H1 (cell line): ENCODE measurements at regions not wholly inside any gene's neighbourhood (a gene's known extent, or its start where the extent isn't known, plus 50 kb on each side); places are given as distances from the start of the nearest gene placed in this dataset.

Experiments used
- CTCF ChIA-PET: fragments of 300-600 bp; sonication (Branson Sonifier 250); formaldehyde crosslinking; loops from one replicate; lab custom pipeline; 2021; ENCODE audit not compliant: partially characterized antibody; lab: Charles Lee
- POLR2A ChIA-PET: fragments of 300-600 bp; sonication (Branson Sonifier 250); formaldehyde crosslinking; loops from one replicate; lab custom pipeline; 2021; ENCODE audit warnings: inconsistent platforms; ENCODE audit not compliant: partially characterized antibody; lab: Charles Lee
- DNase-seq, 2 experiments: peaks; one replicate each; pipeline versions ENCODE4 v3.0.0 to v3.0.0-alpha.2; 2010 to 2022; ENCODE audit warnings: low spot score in 2 of 2, low read depth in 1 of 2, mixed read lengths in 1 of 2
- FAIRE-seq: peaks from 2 replicates; lab custom pipeline; 2011; peaks lifted over from hg19 to GRCh38; lab: Jason Lieb, UNC
- H2AFZ ChIP-seq: 2 replicates; pipeline ENCODE4 v1.8.1; 2012; ENCODE audit warnings: low read length, inconsistent platforms
- H2AK5ac ChIP-seq: 2 replicates; pipeline ENCODE4 v1.6.1; 2013; ENCODE audit warnings: low read depth, low read length
- H2BK120ac ChIP-seq: replicated peaks from 2 replicates; pipeline ENCODE3; 2013; ENCODE audit warnings: low read depth, low read length, inconsistent platforms
- H2BK12ac ChIP-seq: 2 replicates; pipeline ENCODE4 v1.6.1; 2013; ENCODE audit warnings: low read depth, low read length
- H2BK15ac ChIP-seq: 2 replicates; pipeline ENCODE4 v1.6.1; 2013; ENCODE audit warnings: low read length
- H2BK20ac ChIP-seq: 2 replicates; pipeline ENCODE4 v1.6.1; 2013; ENCODE audit warnings: low read length
- H2BK5ac ChIP-seq: 2 replicates; pipeline ENCODE4 v1.6.1; 2013; ENCODE audit warnings: low read depth, low read length
- H3K14ac ChIP-seq: 2 replicates; pipeline ENCODE4 v1.6.1; 2013; ENCODE audit warnings: inconsistent platforms; ENCODE audit not compliant: insufficient read length
- H3K18ac ChIP-seq: 2 replicates; pipeline ENCODE4 v1.6.1; 2013; ENCODE audit warnings: low read length; ENCODE audit errors: extremely low read depth
- H3K23ac ChIP-seq: 2 replicates; pipeline ENCODE4 v1.6.1; 2013; ENCODE audit warnings: inconsistent platforms; ENCODE audit not compliant: insufficient read length
- H3K23me2 ChIP-seq: 2 replicates; pipeline ENCODE4 v1.6.1; 2013; ENCODE audit warnings: low read depth, low read length
- H3K27ac ChIP-seq: 2 replicates; pipeline ENCODE4 v1.6.1; 2011; ENCODE audit warnings: low read depth, low read length, inconsistent platforms
- H3K27me3 ChIP-seq, 4 experiments: replicated peaks in 1 of 4; 1 replicate in 1 of 4; 2 replicates in 3 of 4; pipeline versions ENCODE4 v1.6.1 to v1.8.1; 2011 to 2013; ENCODE audit warnings: low read length in 3 of 4, mild to moderate bottlenecking in 3 of 4, inconsistent platforms in 2 of 4, mixed read lengths in 2 of 4, moderate library complexity in 1 of 4; ENCODE audit not compliant: control insufficient read depth in 3 of 4, insufficient read depth in 3 of 4; ENCODE audit errors: extremely low read depth in 1 of 4
- H3K36me3 ChIP-seq, 4 experiments: 2 replicates each; pipeline versions ENCODE4 v1.6.1 to v1.8.1; 2011 to 2013; ENCODE audit warnings: mild to moderate bottlenecking in 4 of 4, low read length in 3 of 4, moderate library complexity in 2 of 4, control low read depth in 1 of 4, inconsistent platforms in 1 of 4; ENCODE audit not compliant: insufficient read depth in 4 of 4, control insufficient read depth in 2 of 4
- H3K4ac ChIP-seq: replicated peaks from 2 replicates; pipeline ENCODE3; 2013; ENCODE audit warnings: low read length, low read depth, mixed read lengths, inconsistent platforms; ENCODE audit not compliant: insufficient read length
- H3K4me1 ChIP-seq, 4 experiments: replicated peaks in 1 of 4; 1 replicate in 1 of 4; 2 replicates in 3 of 4; pipeline versions ENCODE4 v1.6.1 to v1.8.1; 2011 to 2013; ENCODE audit warnings: low read length in 3 of 4, inconsistent platforms in 2 of 4, mixed read lengths in 1 of 4; ENCODE audit not compliant: insufficient read depth in 4 of 4, control insufficient read depth in 3 of 4
- H3K4me2 ChIP-seq, 2 experiments: 2 replicates each; pipeline versions ENCODE4 v1.6.1 to v1.8.1; 2011 to 2013; ENCODE audit warnings: low read depth in 2 of 2, low read length in 2 of 2, control low read depth in 1 of 2, inconsistent platforms in 1 of 2, mild to moderate bottlenecking in 1 of 2; ENCODE audit not compliant: insufficient read depth in 1 of 2
- H3K4me3 ChIP-seq, 4 experiments: fragments of 200-600, 300-600 bp in 1 of 4; sonication (generic), shearing (Covaris generic), sonication (Bioruptor Twin) in 1 of 4; 2 replicates each; pipeline versions ENCODE4 v1.5.1 to v1.8.1; 2011 to 2016; ENCODE audit warnings: low read length in 4 of 4, low read depth in 3 of 4, control low read depth in 2 of 4, inconsistent platforms in 2 of 4, mild to moderate bottlenecking in 2 of 4, mixed read lengths in 1 of 4, moderate library complexity in 1 of 4; ENCODE audit not compliant: insufficient read depth in 2 of 4; ENCODE audit errors: extremely low read depth in 1 of 4
- H3K56ac ChIP-seq: replicated peaks from 2 replicates; pipeline ENCODE3; 2013; ENCODE audit warnings: low read depth, mild to moderate bottlenecking, mixed read lengths, low read length, inconsistent platforms; ENCODE audit not compliant: insufficient read length
- H3K79me1 ChIP-seq: 2 replicates; pipeline ENCODE4 v1.6.1; 2013; ENCODE audit warnings: low read depth, low read length, control low read depth
- H3K79me2 ChIP-seq, 2 experiments: 2 replicates each; pipeline versions ENCODE4 v1.6.1 to v1.8.1; 2012 to 2013; ENCODE audit warnings: low read length in 2 of 2, mild to moderate bottlenecking in 2 of 2, inconsistent platforms in 1 of 2; ENCODE audit not compliant: insufficient read depth in 2 of 2, control insufficient read depth in 1 of 2
- H3K9ac ChIP-seq, 4 experiments: replicated peaks in 1 of 4; 1 replicate in 1 of 4; 2 replicates in 3 of 4; pipeline versions ENCODE4 v1.6.1 to v1.8.1; 2011 to 2013; ENCODE audit warnings: low read depth in 3 of 4, low read length in 3 of 4, control low read depth in 2 of 4, mild to moderate bottlenecking in 2 of 4, moderate library complexity in 2 of 4, inconsistent platforms in 1 of 4; ENCODE audit errors: extremely low read depth in 1 of 4
- H3K9me3 ChIP-seq, 2 experiments: 2 replicates each; pipeline versions ENCODE4 v1.6.1 to v1.8.1; 2012 to 2013; ENCODE audit warnings: mild to moderate bottlenecking in 2 of 2, moderate library complexity in 2 of 2, control low read depth in 1 of 2, inconsistent platforms in 1 of 2, low read depth in 1 of 2, low read length in 1 of 2, mixed read lengths in 1 of 2; ENCODE audit not compliant: insufficient read depth in 2 of 2
- H4K20me1 ChIP-seq, 2 experiments: replicated peaks in 1 of 2; 2 replicates each; pipeline versions ENCODE3 to v1.8.1; 2011 to 2013; ENCODE audit warnings: inconsistent platforms in 2 of 2, low read length in 2 of 2, mild to moderate bottlenecking in 1 of 2; ENCODE audit not compliant: insufficient read depth in 2 of 2, control insufficient read depth in 1 of 2
- H4K5ac ChIP-seq: 2 replicates; pipeline ENCODE4 v1.6.1; 2013; ENCODE audit warnings: low read length, low read depth, mixed read lengths, inconsistent platforms; ENCODE audit not compliant: insufficient read length
- H4K8ac ChIP-seq: 2 replicates; pipeline ENCODE4 v1.8.0; 2013; ENCODE audit warnings: mild to moderate bottlenecking, moderate library complexity, low read length, inconsistent platforms; ENCODE audit not compliant: insufficient read depth; ENCODE audit errors: extremely low read depth
- H4K91ac ChIP-seq: replicated peaks from 2 replicates; pipeline ENCODE3; 2013; ENCODE audit warnings: low read length, mixed read lengths, inconsistent platforms; ENCODE audit not compliant: insufficient read length
- CHD2 ChIP-seq: IDR thresholded peaks from 2 replicates; pipeline ENCODE4 v1.6.1; 2012; ENCODE audit warnings: low read length, improper control_type of control experiment
- WGBS, 2 experiments: shearing (Covaris generic) in 1 of 2; methylation state at CpG; one replicate each; pipeline versions ENCODE4 v1.1.6 to v1.1.7; 2013 to 2015; ENCODE audit warnings: low lambda C conversion rate in 2 of 2, mixed read lengths in 2 of 2, inconsistent platforms in 1 of 2, low coverage in 1 of 2, missing lambda C conversion rate in 1 of 2; ENCODE audit not compliant: insufficient replicate concordance in 2 of 2, insufficient coverage in 1 of 2, insufficient read length in 1 of 2; ENCODE audit errors: extremely low coverage in 1 of 2, missing lambda C conversion rate in 1 of 2; 5-methylcytosine and 5-hydroxymethylcytosine counted together

DNA sequence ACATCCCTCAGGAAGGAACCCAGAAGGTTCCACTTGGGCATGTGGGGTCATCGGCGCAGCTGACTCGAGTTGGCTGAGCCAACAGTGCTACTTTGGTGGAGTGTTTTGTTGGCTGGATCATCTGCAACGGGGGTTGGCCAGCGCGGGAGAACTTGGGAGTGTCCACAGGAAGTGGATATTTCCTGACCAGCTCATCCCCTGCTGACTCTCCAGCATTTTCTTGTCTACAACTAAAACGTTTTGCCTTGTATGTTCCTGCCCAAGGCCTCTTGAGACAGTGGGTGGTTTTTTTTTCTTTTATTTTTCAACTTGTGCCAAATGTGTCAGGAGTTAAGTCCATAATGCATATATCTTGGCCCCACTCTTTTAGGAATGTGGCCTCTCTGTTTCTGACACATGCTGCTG is 208.6 kb downstream of the ZNF365 start:
- Histone ChIP-seq H3K36me3 (no peaks in the 10 kb centered on the region), H3K4me3 (no peak overlapping the region), H3K4ac (no peak overlapping the region), H4K5ac (no peak overlapping the region), H2BK15ac (no peak overlapping the region), H3K79me1 (no peaks in the 10 kb centered on the region), H3K9ac (no peak overlapping the region), H2AFZ (no peak overlapping the region), H3K4me1 (no peaks in the 10 kb centered on the region), H2BK120ac (no peak overlapping the region), H2BK12ac (no peak overlapping the region), H3K18ac (no peak overlapping the region), H3K4me2 (no peak overlapping the region), H3K27ac (no peak overlapping the region), H4K91ac (no peak overlapping the region), H4K8ac (no peak overlapping the region), H3K9me3 (no peaks in the 10 kb centered on the region), H4K20me1 (no peaks in the 10 kb centered on the region), H2BK20ac (no peak overlapping the region), H3K56ac (no peak overlapping the region), H3K23me2 (no peaks in the 10 kb centered on the region), H3K14ac (no peak overlapping the region), H3K23ac (no peak overlapping the region), H3K27me3 (peaks cover 0 to 1% (median 0%) of the 10 kb centered on the region in 4 experiments; a peak in 2 of 7 replicates), H2AK5ac (no peak overlapping the region), H2BK5ac (no peak overlapping the region), H3K79me2 (no peaks in the 10 kb centered on the region)
- WGBS, 2 experiments: 92% methylated on average over 7 of the region's 7 CpGs; no CpG with 5 or more reads in 1 of the 2 experiments
- FAIRE-seq (no peak), DNase-seq (no peak)
- CTCF ChIA-PET: interaction anchor here (0.6 to 1.1 kb wide), 3 partner anchors 11 to 490 kb away, joined by 3 to 4 read pairs (median 4); no protein-coding TSS in a partner anchor
- TF ChIP-seq CHD2: no peak
- POLR2A ChIA-PET: no interaction called here
